Large intestine (tissue), 3 donors: ENCODE measurements at regions not wholly inside any gene's neighbourhood (a gene's known extent, or its start where the extent isn't known, plus 50 kb on each side); places are given as distances from the start of the nearest gene placed in this dataset.

Source experiments
- DNase-seq, 2 donors: peaks; one replicate each; pipeline versions ENCODE4 v3.0.0 to v3.0.0-alpha.2; 2013
- H3K27ac ChIP-seq: one replicate; pipeline ENCODE4 v1.5.1; 2013; ENCODE audit warnings: low read length
- H3K27me3 ChIP-seq: 2 replicates; pipeline ENCODE4 v1.6.1; 2013; ENCODE audit warnings: low read length; ENCODE audit not compliant: control insufficient read depth, insufficient read depth
- H3K36me3 ChIP-seq: 2 replicates; pipeline ENCODE4 v1.6.1; 2013; ENCODE audit warnings: low read length; ENCODE audit not compliant: control insufficient read depth, insufficient read depth
- H3K4me1 ChIP-seq: one replicate; pipeline ENCODE4 v1.6.1; 2013; ENCODE audit warnings: low read length; ENCODE audit not compliant: control insufficient read depth, insufficient read depth
- H3K4me3 ChIP-seq: one replicate; pipeline ENCODE4 v1.5.1; 2013; ENCODE audit warnings: low read length
- H3K9me3 ChIP-seq: one replicate; pipeline ENCODE4 v1.6.1; 2013; ENCODE audit warnings: mild to moderate bottlenecking, low read depth, low read length, moderate library complexity; ENCODE audit not compliant: control insufficient read depth
- WGBS: methylation state at CpG from one replicate; pipeline ENCODE4 v1.1.5; 2013; ENCODE audit warnings: low lambda C conversion rate; ENCODE audit not compliant: insufficient coverage; 5-methylcytosine and 5-hydroxymethylcytosine counted together

GRCh38 chr1:195306281-195306680, 1302.0 kb downstream of the KCNT2 start:
- Histone ChIP-seq H3K4me1 (no peaks in the 10 kb centered on the region), H3K27ac (no peak overlapping the region), H3K36me3 (no peaks in the 10 kb centered on the region), H3K27me3 (no peaks in the 10 kb centered on the region), H3K4me3 (no peak overlapping the region), H3K9me3 (no peaks in the 10 kb centered on the region)
- DNase-seq: no peak
- 78% methylated on average over 1 of the region's 4 CpGs for WGBS

DNA sequence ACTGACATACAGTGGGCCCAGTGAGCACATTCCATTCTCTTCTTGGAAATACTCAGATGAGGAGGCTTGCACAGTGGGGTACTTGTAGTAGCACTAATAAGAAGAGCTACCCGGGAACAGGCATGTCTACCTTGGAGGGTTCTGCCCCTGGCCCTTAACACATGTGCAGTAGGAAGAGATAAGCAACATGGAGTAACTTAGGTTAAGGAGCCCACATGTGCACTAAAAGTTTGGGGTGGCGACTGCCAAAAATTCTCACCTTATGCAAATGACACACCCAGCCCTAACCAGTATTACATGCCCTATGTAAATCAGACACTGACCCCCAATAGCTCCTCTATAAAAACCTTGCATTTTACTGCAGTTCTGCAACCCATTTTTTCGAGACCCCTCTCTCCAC, 1313.3 kb downstream of the KCNT2 start:
- 100% methylated on average over 1 of the region's 3 CpGs for WGBS
- no peak overlapping the region for H3K4me3 ChIP-seq
- H3K27me3 ChIP-seq: no peaks in the 10 kb centered on the region
- H3K4me1 ChIP-seq: no peaks in the 10 kb centered on the region
- no peaks in the 10 kb centered on the region for H3K9me3 ChIP-seq
- H3K36me3 ChIP-seq: no peaks in the 10 kb centered on the region
- H3K27ac ChIP-seq: no peak overlapping the region
- DNase-seq: no peak

GRCh38 chr1:195278644-195279043, 1329.6 kb downstream of the KCNT2 start:
- WGBS: no CpG with 5 or more reads among the region's 1 CpG
- no peaks in the 10 kb centered on the region for H3K36me3 ChIP-seq
- no peak for DNase-seq
- H3K27me3 ChIP-seq: no peaks in the 10 kb centered on the region
- no peaks in the 10 kb centered on the region for H3K4me1 ChIP-seq
- no peaks in the 10 kb centered on the region for H3K9me3 ChIP-seq
- H3K27ac ChIP-seq: no peak overlapping the region
- no peak overlapping the region for H3K4me3 ChIP-seq

GRCh38 chr1:195275710-195276109, 1332.5 kb downstream of the KCNT2 start:
- H3K36me3 ChIP-seq: no peaks in the 10 kb centered on the region
- no peak for DNase-seq
- no peak overlapping the region for H3K27ac ChIP-seq
- H3K4me3 ChIP-seq: no peak overlapping the region
- H3K4me1 ChIP-seq: no peaks in the 10 kb centered on the region
- H3K9me3 ChIP-seq: no peaks in the 10 kb centered on the region
- WGBS: 86% methylated on average over 1 of the region's 2 CpGs
- H3K27me3 ChIP-seq: no peaks in the 10 kb centered on the region

GRCh38 chr1:195251900-195252299, 1356.3 kb downstream of the KCNT2 start:
- no CpG with 5 or more reads among the region's 4 CpGs for WGBS
- H3K27me3 ChIP-seq: no peaks in the 10 kb centered on the region
- no peak for DNase-seq
- no peak overlapping the region for H3K27ac ChIP-seq
- H3K4me1 ChIP-seq: no peaks in the 10 kb centered on the region
- no peaks in the 10 kb centered on the region for H3K9me3 ChIP-seq
- no peak overlapping the region for H3K4me3 ChIP-seq
- H3K36me3 ChIP-seq: no peaks in the 10 kb centered on the region

- Histone ChIP-seq H3K9me3 (no peaks in the 10 kb centered on the region), H3K4me3 (no peak overlapping the region), H3K36me3 (no peaks in the 10 kb centered on the region), H3K27ac (no peak overlapping the region), H3K27me3 (no peaks in the 10 kb centered on the region), H3K4me1 (no peaks in the 10 kb centered on the region)
- no peak for DNase-seq
- WGBS: 100% methylated on average over 1 of the region's 3 CpGs
These were observed 1364.7 kb downstream of the KCNT2 start for GRCh38 chr1:195243492-195243891.

DNA sequence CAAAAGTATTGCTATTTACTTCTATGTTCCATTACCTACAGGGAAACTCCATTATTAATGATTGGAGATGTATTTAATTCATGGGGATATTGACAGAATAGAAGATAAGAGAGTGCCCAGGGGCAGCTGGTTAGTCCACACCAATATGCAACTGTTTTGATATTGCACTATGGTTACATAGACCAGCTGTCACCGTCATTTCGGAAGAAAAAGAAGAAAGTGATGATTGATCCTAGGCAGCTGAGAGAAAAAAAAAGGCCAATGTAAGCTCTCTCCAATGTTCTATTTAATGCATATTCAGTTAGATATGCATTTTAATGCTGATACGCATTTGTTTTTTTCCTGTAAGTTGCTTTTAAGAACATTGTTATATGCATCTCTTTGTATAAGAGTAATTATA, 1367.2 kb downstream of the KCNT2 start:
- no peak overlapping the region for H3K27ac ChIP-seq
- no peaks in the 10 kb centered on the region for H3K4me1 ChIP-seq
- no peaks in the 10 kb centered on the region for H3K36me3 ChIP-seq
- WGBS: 100% methylated on average over 3 of the region's 3 CpGs
- H3K4me3 ChIP-seq: no peak overlapping the region
- no peak for DNase-seq
- no peaks in the 10 kb centered on the region for H3K27me3 ChIP-seq
- H3K9me3 ChIP-seq: no peaks in the 10 kb centered on the region

- Histone ChIP-seq H3K27ac (no peak overlapping the region), H3K4me3 (no peak overlapping the region), H3K4me1 (no peaks in the 10 kb centered on the region), H3K36me3 (no peaks in the 10 kb centered on the region), H3K27me3 (no peaks in the 10 kb centered on the region), H3K9me3 (no peaks in the 10 kb centered on the region)
- no CpG with 5 or more reads among the region's 7 CpGs for WGBS
- DNase-seq: no peak
These were observed 1369.9 kb downstream of the KCNT2 start for GRCh38 chr1:195238313-195238712.

GRCh38 chr1:195236991-195237889, 1371.0 kb downstream of the KCNT2 start:
- no peaks in the 10 kb centered on the region for H3K9me3 ChIP-seq
- no peak overlapping the region for H3K27ac ChIP-seq
- no peak for DNase-seq
- no peaks in the 10 kb centered on the region for H3K27me3 ChIP-seq
- H3K4me1 ChIP-seq: no peaks in the 10 kb centered on the region
- H3K4me3 ChIP-seq: no peak overlapping the region
- WGBS: 89% methylated on average over 1 of the region's 7 CpGs
- H3K36me3 ChIP-seq: no peaks in the 10 kb centered on the region

DNA sequence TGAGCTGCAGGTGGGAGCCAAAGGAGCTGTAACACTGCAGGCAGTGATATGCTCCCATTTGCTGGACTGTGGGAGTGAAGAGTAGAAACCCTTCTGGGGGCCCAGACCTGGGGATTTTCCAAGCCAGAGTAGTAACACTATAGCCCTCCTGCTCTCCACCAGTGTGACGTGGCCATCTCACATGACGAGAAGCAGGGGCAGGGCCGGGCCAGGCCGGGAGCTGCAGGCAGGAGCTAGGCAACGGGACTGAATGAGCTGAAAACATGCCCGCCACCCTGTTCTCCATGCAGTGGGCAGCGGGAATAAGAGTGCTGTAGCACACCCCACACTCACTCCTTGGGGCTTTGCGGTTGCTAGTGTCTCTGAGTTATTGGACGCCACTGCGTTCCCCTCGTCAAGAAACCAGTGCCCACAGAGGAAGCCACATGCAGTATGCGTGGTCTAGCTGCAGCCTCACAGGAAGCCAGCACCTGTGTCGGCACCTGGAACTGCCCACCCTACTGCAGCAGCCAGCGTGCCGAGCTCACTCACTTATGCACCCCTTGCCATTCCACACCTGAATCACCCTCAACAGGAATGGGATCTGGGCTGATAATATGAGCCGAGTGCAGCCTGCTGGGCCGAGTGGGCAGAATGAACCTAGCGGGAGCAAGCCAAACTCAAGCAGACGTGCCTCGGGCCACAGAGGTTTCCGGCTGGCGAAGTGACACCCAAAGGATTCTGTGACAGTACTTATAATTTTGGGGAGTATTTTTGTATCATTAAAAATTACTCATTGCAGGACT, 1389.6 kb downstream of the KCNT2 start:
- Histone ChIP-seq H3K9me3 (peaks cover 7% of the 10 kb centered on the region), H3K4me1 (no peaks in the 10 kb centered on the region), H3K27ac (no peak overlapping the region), H3K36me3 (no peaks in the 10 kb centered on the region), H3K4me3 (no peak overlapping the region), H3K27me3 (no peaks in the 10 kb centered on the region)
- DNase-seq: no peak
- no CpG with 5 or more reads among the region's 22 CpGs for WGBS
